Erythroblast (primary cell): ENCODE measurements at regions not wholly inside any gene's neighbourhood (a gene's known extent, or its start where the extent isn't known, plus 50 kb on each side); places are given as distances from the start of the nearest gene placed in this dataset.

Source experiments
- GATA1 ChIP-seq: IDR thresholded peaks from 2 replicates; pipeline ENCODE4 v1.6.1; 2011; ENCODE audit warnings: low read depth, mild to moderate bottlenecking, control low read depth, low read length, moderate library complexity
- POLR2A ChIP-seq: IDR thresholded peaks from 2 replicates; pipeline ENCODE4 v1.6.1; 2011; ENCODE audit warnings: mild to moderate bottlenecking, low read length

DNA sequence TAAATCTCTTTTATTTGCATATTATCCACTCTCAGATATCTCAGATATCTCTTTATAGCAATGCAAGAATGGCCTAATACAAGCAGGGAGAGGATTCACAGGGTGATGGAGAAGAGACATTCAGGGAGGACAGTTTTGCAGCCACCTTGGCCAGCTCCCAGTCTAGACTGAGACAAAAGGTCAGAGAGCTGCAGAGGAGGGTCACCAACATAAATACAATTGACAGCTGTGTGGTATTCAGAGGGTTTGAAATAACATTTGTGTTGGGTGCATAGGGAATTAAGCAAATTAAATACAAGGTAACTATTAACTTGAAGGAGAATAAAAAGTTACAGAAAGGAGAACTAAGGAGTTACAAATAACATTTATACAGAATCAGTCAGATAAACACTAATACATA is 189.5 kb upstream of the TAPT1 start:
- TF ChIP-seq POLR2A (no peak), GATA1 (no peak)
